ENCODE measurements at regions not wholly inside any gene's neighbourhood (a gene's known extent, or its start where the extent isn't known, plus 50 kb on each side); places are given as distances from the start of the nearest gene placed in this dataset.

DNA sequence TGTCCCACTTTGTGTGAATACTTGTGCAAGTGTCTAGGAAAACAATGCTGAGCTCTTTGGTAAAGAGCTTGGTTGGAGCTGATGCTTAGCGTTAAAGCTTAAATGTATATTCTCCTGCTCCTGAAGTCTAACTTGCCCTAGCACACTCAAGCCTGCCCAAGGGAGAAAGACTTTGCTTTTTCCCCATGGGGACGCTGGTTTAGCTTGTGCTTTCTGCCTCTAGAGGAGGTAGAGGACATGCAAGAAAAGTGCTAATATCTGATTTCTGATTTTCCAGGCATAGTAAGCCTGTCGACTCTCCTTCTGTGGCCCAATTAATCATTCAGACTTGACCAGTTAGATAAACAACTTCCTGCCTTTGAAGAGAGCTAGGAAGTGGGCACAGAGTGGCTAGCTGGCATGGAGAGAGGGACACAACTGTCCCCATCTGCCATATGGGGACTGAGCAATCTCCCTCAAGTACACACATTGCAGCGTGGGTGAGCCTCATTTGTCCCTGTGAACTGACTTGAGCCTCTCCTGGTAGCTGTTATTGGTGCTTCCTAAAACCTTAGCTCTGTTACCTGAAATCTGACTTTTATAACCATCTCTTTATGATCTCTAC lies 348.4 kb downstream of the BRINP1 start:
- TF ChIP-seq, protein P1, sequence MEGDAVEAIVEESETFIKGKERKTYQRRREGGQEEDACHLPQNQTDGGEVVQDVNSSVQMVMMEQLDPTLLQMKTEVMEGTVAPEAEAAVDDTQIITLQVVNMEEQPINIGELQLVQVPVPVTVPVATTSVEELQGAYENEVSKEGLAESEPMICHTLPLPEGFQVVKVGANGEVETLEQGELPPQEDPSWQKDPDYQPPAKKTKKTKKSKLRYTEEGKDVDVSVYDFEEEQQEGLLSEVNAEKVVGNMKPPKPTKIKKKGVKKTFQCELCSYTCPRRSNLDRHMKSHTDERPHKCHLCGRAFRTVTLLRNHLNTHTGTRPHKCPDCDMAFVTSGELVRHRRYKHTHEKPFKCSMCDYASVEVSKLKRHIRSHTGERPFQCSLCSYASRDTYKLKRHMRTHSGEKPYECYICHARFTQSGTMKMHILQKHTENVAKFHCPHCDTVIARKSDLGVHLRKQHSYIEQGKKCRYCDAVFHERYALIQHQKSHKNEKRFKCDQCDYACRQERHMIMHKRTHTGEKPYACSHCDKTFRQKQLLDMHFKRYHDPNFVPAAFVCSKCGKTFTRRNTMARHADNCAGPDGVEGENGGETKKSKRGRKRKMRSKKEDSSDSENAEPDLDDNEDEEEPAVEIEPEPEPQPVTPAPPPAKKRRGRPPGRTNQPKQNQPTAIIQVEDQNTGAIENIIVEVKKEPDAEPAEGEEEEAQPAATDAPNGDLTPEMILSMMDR (IDR thresholded peaks at IDR 0.05), result no peak
- TF ChIP-seq POLR2A (IDR thresholded peaks at IDR 0.05) (no peak), POLR2AphosphoS5 (IDR thresholded peaks at IDR 0.05) (no peak), EP300 (IDR thresholded peaks at IDR 0.05) (no peak)
